SK-N-SH treated with all-trans-retinoic acid at 6 μM for 48 hours (cell line): ENCODE measurements at regions not wholly inside any gene's neighbourhood (a gene's known extent, or its start where the extent isn't known, plus 50 kb on each side); places are given as distances from the start of the nearest gene placed in this dataset.

Experiments used
- ATAC-seq: fragments of 200-7000 bp; cut with Tn5 transposase; 3 replicates; pipeline ENCODE4 v1.9.1; 2020; ENCODE audit warnings: mild to moderate bottlenecking, moderate library complexity
- BACH2 ChIP-seq: fragments of 250-450 bp; sonication (Bioruptor Pico); IDR thresholded peaks from 2 replicates; pipeline ENCODE4 v1.9.0; 2021; ENCODE audit warnings: mild to moderate bottlenecking, borderline replicate concordance
- CSDC2 ChIP-seq: fragments of 250-450 bp; sonication (Bioruptor Pico); IDR thresholded peaks from 2 replicates; pipeline ENCODE4 v1.5.0; 2020; ENCODE audit warnings: mild to moderate bottlenecking, moderate library complexity
- ESRRG ChIP-seq: fragments of 250-450 bp; sonication (Bioruptor Pico); IDR thresholded peaks from 2 replicates; pipeline ENCODE4 v1.6.1; 2021; ENCODE audit warnings: mild to moderate bottlenecking
- GLIS3 ChIP-seq: fragments of 250-450 bp; sonication (Bioruptor Pico); IDR thresholded peaks from 2 replicates; pipeline ENCODE4 v1.5.0; 2020; ENCODE audit warnings: mild to moderate bottlenecking, moderate library complexity
- POU6F1 ChIP-seq: fragments of 250-450 bp; sonication (Bioruptor Pico); IDR thresholded peaks from 2 replicates; pipeline ENCODE4 v1.8.0; 2021; ENCODE audit warnings: low read depth, mild to moderate bottlenecking, moderate library complexity, borderline replicate concordance
- PPARA ChIP-seq: fragments of 250-450 bp; sonication (Bioruptor Pico); IDR thresholded peaks from 2 replicates; pipeline ENCODE4 v1.5.0; 2020; ENCODE audit warnings: mild to moderate bottlenecking, borderline replicate concordance
- RARB ChIP-seq: fragments of 250-450 bp; sonication (Bioruptor Pico); IDR thresholded peaks from 2 replicates; pipeline ENCODE4 v1.8.0; 2021; ENCODE audit warnings: mild to moderate bottlenecking, moderate library complexity
- SNAI2 ChIP-seq: fragments of 250-450 bp; sonication (Bioruptor Pico); IDR thresholded peaks from 2 replicates; pipeline ENCODE4 v1.5.0; 2020; ENCODE audit warnings: mild to moderate bottlenecking, moderate library complexity
- TCF4 ChIP-seq: fragments of 250-450 bp; sonication (Bioruptor Pico); IDR thresholded peaks from 2 replicates; pipeline ENCODE4 v1.8.0; 2021; ENCODE audit warnings: mild to moderate bottlenecking, moderate library complexity, borderline replicate concordance
- ZC3H10 ChIP-seq: fragments of 250-450 bp; sonication (Bioruptor Pico); IDR thresholded peaks from 2 replicates; pipeline ENCODE4 v1.5.1; 2021; ENCODE audit warnings: mild to moderate bottlenecking, moderate library complexity
- ZFP30 ChIP-seq: fragments of 450-650 bp; formaldehyde crosslinking; IDR thresholded peaks from 2 replicates; pipeline ENCODE4 v1.5.0; 2022; ENCODE audit warnings: mild to moderate bottlenecking, moderate library complexity
- ZNF8 ChIP-seq: fragments of 450-650 bp; formaldehyde crosslinking; IDR thresholded peaks from 2 replicates; pipeline ENCODE4 v1.5.0; 2020; ENCODE audit warnings: mild to moderate bottlenecking, moderate library complexity
- TF ChIP-seq, protein P1 (sequence below): fragments of 250-450 bp; sonication (Bioruptor Pico); IDR thresholded peaks from 2 replicates; pipeline ENCODE4 v1.5.1; 2020; ENCODE audit warnings: low read depth, mild to moderate bottlenecking, moderate library complexity
- TF ChIP-seq, protein P2 (sequence below): fragments of 250-450 bp; sonication (Bioruptor Pico); IDR thresholded peaks from 2 replicates; pipeline ENCODE4 v1.8.0; 2020; ENCODE audit warnings: mild to moderate bottlenecking, moderate library complexity, borderline replicate concordance
- TF ChIP-seq, protein P3 (sequence below): fragments of 250-450 bp; sonication (Bioruptor Pico); IDR thresholded peaks from 2 replicates; pipeline ENCODE4 v1.5.0; 2020; ENCODE audit warnings: mild to moderate bottlenecking, moderate library complexity
- TF ChIP-seq, protein P4 (sequence below): fragments of 250-450 bp; sonication (Bioruptor Pico); IDR thresholded peaks from 2 replicates; pipeline ENCODE4 v1.5.1; 2021; ENCODE audit warnings: mild to moderate bottlenecking, moderate library complexity

- no peak for ATAC-seq
- no peak for TF ChIP-seq POU6F1 (CRISPR knock-in tag)
- TF ChIP-seq, protein P1, sequence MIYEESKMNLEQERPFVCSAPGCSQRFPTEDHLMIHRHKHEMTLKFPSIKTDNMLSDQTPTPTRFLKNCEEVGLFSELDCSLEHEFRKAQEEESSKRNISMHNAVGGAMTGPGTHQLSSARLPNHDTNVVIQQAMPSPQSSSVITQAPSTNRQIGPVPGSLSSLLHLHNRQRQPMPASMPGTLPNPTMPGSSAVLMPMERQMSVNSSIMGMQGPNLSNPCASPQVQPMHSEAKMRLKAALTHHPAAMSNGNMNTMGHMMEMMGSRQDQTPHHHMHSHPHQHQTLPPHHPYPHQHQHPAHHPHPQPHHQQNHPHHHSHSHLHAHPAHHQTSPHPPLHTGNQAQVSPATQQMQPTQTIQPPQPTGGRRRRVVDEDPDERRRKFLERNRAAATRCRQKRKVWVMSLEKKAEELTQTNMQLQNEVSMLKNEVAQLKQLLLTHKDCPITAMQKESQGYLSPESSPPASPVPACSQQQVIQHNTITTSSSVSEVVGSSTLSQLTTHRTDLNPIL (CRISPR knock-in tag): no peak
- no peak for TF ChIP-seq RARB (CRISPR knock-in tag)
- TF ChIP-seq, protein P2, sequence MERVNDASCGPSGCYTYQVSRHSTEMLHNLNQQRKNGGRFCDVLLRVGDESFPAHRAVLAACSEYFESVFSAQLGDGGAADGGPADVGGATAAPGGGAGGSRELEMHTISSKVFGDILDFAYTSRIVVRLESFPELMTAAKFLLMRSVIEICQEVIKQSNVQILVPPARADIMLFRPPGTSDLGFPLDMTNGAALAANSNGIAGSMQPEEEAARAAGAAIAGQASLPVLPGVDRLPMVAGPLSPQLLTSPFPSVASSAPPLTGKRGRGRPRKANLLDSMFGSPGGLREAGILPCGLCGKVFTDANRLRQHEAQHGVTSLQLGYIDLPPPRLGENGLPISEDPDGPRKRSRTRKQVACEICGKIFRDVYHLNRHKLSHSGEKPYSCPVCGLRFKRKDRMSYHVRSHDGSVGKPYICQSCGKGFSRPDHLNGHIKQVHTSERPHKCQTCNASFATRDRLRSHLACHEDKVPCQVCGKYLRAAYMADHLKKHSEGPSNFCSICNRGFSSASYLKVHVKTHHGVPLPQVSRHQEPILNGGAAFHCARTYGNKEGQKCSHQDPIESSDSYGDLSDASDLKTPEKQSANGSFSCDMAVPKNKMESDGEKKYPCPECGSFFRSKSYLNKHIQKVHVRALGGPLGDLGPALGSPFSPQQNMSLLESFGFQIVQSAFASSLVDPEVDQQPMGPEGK (CRISPR knock-in tag): no peak
- no peak for TF ChIP-seq SNAI2 (CRISPR knock-in tag)
Observed at GRCh38 chr5:58393716-58394115, 66.2 kb downstream of the PLK2 start.

DNA sequence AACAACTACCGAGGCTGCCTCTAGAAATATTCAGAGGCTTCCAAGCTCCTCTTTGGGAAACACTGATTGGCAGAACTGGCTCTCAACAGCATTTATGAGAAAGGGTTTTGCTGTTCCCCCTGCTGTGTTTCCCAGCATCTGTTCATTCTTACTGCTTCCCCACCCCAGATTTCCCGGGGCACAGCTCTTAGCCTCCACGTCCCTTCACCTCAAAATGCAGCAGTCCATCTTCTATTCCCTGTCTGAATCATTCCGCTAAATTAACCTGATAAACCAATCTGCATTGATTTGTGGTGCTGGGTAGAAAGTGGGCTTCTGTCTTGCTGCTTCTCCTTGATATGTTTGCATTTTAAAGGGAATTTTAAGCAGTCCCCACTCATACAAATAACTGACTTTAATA lies 67.4 kb downstream of the PLK2 start:
- TF ChIP-seq PPARA: no peak
- TF ChIP-seq ESRRG (CRISPR knock-in tag): no peak
- TF ChIP-seq, protein P1 (CRISPR knock-in tag): no peak
- TF ChIP-seq, protein P2 (CRISPR knock-in tag): no peak
- TF ChIP-seq, protein P3, sequence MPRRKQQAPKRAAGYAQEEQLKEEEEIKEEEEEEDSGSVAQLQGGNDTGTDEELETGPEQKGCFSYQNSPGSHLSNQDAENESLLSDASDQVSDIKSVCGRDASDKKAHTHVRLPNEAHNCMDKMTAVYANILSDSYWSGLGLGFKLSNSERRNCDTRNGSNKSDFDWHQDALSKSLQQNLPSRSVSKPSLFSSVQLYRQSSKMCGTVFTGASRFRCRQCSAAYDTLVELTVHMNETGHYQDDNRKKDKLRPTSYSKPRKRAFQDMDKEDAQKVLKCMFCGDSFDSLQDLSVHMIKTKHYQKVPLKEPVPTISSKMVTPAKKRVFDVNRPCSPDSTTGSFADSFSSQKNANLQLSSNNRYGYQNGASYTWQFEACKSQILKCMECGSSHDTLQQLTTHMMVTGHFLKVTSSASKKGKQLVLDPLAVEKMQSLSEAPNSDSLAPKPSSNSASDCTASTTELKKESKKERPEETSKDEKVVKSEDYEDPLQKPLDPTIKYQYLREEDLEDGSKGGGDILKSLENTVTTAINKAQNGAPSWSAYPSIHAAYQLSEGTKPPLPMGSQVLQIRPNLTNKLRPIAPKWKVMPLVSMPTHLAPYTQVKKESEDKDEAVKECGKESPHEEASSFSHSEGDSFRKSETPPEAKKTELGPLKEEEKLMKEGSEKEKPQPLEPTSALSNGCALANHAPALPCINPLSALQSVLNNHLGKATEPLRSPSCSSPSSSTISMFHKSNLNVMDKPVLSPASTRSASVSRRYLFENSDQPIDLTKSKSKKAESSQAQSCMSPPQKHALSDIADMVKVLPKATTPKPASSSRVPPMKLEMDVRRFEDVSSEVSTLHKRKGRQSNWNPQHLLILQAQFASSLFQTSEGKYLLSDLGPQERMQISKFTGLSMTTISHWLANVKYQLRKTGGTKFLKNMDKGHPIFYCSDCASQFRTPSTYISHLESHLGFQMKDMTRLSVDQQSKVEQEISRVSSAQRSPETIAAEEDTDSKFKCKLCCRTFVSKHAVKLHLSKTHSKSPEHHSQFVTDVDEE (CRISPR knock-in tag): no peak
- no peak for TF ChIP-seq TCF4 (CRISPR knock-in tag)
- TF ChIP-seq CSDC2 (CRISPR knock-in tag): no peak
- TF ChIP-seq, protein P4, sequence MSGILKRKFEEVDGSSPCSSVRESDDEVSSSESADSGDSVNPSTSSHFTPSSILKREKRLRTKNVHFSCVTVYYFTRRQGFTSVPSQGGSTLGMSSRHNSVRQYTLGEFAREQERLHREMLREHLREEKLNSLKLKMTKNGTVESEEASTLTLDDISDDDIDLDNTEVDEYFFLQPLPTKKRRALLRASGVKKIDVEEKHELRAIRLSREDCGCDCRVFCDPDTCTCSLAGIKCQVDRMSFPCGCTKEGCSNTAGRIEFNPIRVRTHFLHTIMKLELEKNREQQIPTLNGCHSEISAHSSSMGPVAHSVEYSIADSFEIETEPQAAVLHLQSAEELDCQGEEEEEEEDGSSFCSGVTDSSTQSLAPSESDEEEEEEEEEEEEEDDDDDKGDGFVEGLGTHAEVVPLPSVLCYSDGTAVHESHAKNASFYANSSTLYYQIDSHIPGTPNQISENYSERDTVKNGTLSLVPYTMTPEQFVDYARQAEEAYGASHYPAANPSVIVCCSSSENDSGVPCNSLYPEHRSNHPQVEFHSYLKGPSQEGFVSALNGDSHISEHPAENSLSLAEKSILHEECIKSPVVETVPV (CRISPR knock-in tag): no peak
- TF ChIP-seq GLIS3 (CRISPR knock-in tag): no peak
- TF ChIP-seq SNAI2 (CRISPR knock-in tag): no peak
- no peak for TF ChIP-seq RARB (CRISPR knock-in tag)
- no peak for TF ChIP-seq ZFP30 (CRISPR knock-in tag)
- TF ChIP-seq ZNF8: no peak
- ATAC-seq: no peak

GRCh38 chr5:58383448-58383847 lies 76.4 kb downstream of the PLK2 start:
- TF ChIP-seq POU6F1 (CRISPR knock-in tag): no peak
- TF ChIP-seq ZC3H10: no peak
- no peak for TF ChIP-seq GLIS3 (CRISPR knock-in tag)
- TF ChIP-seq ESRRG (CRISPR knock-in tag): no peak
- TF ChIP-seq, protein P1 (CRISPR knock-in tag): no peak
- TF ChIP-seq, protein P3 (CRISPR knock-in tag): no peak
- TF ChIP-seq BACH2 (CRISPR knock-in tag): no peak
- ATAC-seq: no peak
